VCaP (cell line): ENCODE measurements at regions not wholly inside any gene's neighbourhood (a gene's known extent, or its start where the extent isn't known, plus 50 kb on each side); places are given as distances from the start of the nearest gene placed in this dataset.

Experiments
- H3K27ac ChIP-seq: fragments of 450-650 bp; 2 replicates; pipeline ENCODE4 v1.5.1; 2017
- TF ChIP-seq, protein P1 (sequence below): fragments of 450-650 bp; conservative IDR thresholded peaks from 2 replicates; pipeline ENCODE4 v1.5.1; 2017; ENCODE audit warnings: mild to moderate bottlenecking, moderate library complexity

DNA sequence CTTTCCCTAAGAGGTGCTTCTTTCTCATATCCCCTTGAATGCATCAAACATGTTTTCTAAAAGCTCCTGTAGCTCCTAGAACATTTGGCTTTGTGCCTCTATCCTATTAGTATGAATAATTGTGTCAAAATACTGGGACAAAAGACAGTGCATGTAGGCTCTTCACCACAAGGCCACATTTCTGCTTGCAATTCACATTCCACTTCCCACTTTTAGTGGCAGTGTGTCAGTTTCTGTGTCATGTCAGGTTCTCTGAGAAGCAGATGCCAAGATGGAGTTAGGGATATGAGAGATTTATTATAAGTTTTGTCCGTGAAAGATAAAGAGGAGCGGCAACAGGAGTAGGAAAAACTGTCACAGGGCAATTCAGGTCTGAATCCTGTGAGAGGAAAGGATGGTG lies 61.3 kb upstream of the GPRIN3 start:
- no peak overlapping the region for H3K27ac ChIP-seq
- TF ChIP-seq, protein P1, sequence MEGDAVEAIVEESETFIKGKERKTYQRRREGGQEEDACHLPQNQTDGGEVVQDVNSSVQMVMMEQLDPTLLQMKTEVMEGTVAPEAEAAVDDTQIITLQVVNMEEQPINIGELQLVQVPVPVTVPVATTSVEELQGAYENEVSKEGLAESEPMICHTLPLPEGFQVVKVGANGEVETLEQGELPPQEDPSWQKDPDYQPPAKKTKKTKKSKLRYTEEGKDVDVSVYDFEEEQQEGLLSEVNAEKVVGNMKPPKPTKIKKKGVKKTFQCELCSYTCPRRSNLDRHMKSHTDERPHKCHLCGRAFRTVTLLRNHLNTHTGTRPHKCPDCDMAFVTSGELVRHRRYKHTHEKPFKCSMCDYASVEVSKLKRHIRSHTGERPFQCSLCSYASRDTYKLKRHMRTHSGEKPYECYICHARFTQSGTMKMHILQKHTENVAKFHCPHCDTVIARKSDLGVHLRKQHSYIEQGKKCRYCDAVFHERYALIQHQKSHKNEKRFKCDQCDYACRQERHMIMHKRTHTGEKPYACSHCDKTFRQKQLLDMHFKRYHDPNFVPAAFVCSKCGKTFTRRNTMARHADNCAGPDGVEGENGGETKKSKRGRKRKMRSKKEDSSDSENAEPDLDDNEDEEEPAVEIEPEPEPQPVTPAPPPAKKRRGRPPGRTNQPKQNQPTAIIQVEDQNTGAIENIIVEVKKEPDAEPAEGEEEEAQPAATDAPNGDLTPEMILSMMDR = no peak

DNA sequence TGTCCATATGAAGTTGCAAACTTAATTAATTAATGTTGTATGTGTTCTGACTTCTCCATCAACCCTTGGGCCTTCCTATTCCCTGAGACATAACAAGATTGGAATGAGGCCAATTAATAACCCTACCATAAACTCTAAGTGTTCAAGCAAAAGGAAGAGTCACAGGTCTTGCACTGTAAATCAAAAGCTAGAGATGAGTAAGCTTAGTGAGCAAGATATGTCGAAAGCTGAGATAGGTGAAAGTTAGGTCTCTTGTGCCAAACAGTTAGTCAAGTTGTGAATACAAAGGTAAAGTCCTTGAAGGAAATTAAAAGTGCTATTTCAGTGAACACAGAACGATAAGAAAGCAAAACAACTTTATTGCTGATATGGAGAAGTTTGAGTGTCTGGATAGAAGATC lies 58.2 kb upstream of the GPRIN3 start:
- TF ChIP-seq, protein P1 = no peak
- H3K27ac ChIP-seq = no peak overlapping the region

GRCh38 chr4:89365375-89365774 lies 57.8 kb upstream of the GPRIN3 start:
- TF ChIP-seq, protein P1 = no peak
- H3K27ac ChIP-seq = no peak overlapping the region

DNA sequence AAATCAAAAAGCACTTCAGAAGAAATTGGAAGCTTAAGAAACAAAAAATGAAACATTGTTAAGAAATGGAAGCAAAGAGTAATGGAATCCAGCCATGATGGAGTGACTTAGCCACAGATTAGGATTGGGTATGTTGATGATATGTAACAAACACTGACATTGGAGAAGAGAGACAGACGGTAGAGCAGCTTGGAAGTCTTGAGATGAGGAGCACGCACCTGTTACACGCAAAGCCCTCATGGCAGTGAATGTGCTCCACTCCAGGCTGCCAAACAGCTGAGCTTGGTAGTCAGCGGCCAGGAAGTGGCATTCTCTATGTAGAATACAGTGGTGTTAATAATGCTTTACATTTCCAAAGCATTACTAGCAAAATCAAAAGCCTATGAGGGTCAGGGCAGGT lies 56.9 kb upstream of the GPRIN3 start:
- no peak overlapping the region for H3K27ac ChIP-seq
- TF ChIP-seq, protein P1 = no peak

DNA sequence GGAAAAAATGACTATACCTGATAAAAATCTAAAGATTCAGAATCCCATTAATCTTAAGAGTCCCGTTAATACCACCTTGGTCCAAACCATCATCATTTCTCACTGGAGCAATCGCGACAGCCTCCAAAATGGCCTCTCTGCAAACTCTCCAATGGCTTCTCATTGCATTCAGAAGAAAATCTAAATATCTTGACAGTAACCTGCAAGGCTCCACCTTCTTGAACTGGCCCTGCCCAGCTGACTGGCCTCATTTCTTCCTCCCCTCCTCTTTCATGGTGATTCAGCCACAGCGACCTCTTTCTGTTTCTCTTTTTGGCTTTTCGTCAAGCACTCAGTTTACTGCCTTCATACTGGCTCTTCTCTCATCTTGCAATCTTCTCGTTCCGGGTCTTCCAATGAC lies 56.2 kb upstream of the GPRIN3 start:
- TF ChIP-seq, protein P1 = no peak

DNA sequence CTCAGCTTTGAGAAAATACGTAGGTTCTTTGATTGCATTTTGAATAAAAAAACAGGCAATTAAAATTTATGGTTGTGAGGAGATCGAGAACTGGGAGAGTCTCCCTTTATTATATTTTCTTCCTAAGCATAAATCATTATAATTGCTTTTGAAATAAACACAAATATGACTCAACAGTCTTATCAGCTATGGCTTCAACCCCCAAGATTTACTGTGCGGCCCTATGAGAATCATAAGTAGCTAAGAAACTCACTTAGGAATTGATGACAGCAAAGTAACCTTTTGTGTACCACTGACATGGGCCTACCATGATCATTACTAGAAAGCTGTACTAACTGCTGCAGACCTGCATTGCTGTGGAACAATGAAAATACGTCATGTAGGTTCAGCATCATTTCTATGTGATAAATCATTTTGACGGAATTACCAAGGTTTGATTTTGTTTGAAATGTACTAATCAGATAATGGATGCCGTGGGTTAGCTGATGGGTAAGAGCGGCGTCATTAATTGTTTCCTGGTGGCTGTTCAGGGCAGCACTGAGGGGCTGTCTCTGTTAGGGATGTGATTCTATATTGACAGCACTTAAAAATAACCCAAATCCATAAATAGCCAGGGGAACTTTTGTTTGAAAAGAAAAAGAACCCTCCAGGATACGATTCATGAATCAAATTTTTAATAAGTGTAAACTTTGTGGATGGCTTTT lies 51.5 kb upstream of the GPRIN3 start:
- TF ChIP-seq, protein P1 = no peak

More for the DNA sequence above, 56.2 kb upstream of the GPRIN3 start:
- no peak overlapping the region for H3K27ac ChIP-seq

DNA sequence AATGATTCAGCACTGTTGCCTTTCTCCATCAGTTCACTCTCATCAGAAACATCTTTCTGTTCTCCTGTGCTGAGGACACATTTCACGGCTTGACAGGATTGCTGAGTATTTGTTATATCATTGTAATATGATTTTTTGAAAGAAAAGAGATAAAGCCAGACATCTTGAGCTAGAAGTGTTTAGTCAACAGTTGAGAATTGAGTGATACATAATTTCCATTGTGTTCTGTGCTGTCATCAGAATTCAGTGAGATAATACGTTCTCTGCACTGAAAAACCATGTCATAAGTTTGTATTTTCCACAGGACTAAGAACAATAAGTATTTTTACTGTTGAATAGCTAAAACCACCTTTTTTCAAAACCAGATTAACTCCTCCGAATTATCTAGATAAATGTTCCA lies 50.2 kb upstream of the GPRIN3 start:
- TF ChIP-seq, protein P1 = no peak

More for the DNA sequence above, 51.5 kb upstream of the GPRIN3 start:
- H3K27ac ChIP-seq = no peak overlapping the region

More for the DNA sequence above, 50.2 kb upstream of the GPRIN3 start:
- H3K27ac ChIP-seq = no peak overlapping the region
